C4-2B (cell line): ENCODE measurements at regions not wholly inside any gene's neighbourhood (a gene's known extent, or its start where the extent isn't known, plus 50 kb on each side); places are given as distances from the start of the nearest gene placed in this dataset.

Experiments
- CTCF ChIP-seq: fragments of 450-650 bp; conservative IDR thresholded peaks from 2 replicates; pipeline ENCODE4 v1.5.1; 2017; ENCODE audit warnings: mild to moderate bottlenecking
- ZFX ChIP-seq: fragments of 450-650 bp; IDR thresholded peaks from 2 replicates; pipeline ENCODE4 v1.6.1; 2017

DNA sequence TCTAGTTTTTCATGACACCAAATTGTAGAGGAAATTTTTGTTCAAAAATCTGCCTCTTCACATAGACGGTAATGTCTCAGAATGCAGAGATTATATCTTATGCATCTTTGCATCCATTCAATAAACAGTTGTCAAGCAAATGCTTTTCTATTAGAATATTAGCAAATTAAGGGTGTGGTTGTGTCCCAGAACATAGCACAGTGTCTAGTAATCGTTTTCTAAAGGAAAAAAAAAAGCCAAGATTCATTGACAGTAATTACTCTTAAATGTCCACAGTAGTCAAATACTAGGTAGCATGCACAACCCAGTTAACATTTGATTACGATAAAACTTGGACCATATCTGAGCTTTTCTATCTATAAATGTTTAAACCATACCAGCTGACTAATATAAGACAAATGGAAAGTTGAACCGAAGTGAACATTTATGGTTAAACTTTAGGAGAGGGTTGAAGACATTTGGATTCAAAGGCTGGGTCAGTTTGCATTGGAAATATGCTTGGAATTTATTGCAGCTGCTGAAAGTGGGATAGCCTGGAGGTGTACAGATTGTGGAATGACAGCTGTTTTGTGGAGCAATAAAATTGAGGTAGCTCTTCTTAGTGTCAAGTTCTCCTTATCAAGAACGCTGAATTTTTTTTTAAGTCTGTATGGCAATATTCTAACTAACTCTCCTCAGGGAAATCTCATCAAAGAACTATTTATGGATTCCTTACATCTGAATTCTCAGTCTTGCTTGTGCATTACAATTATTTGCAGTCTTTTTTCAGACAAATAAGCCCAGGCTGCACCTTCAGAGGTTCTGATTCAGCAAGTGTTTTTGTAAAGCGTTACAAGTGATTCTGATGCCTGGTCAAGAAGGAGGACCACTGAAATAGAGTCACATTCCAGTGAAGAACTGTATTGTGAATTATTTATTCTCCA, 66.7 kb upstream of the ATP2B1 start:
- TF ChIP-seq CTCF (no peak), ZFX (no peak)
